Testis (tissue), 2 donors: ENCODE measurements at regions not wholly inside any gene's neighbourhood (a gene's known extent, or its start where the extent isn't known, plus 50 kb on each side); places are given as distances from the start of the nearest gene placed in this dataset.

Source experiments
- CTCF ChIP-seq, 3 experiments: fragments of 450-650 bp in 2 of 3; fragments of 200-600 bp in 1 of 3; sonication (generic) in 1 of 3; IDR thresholded peaks; one replicate each; pipeline ENCODE4 v1.5.1; 2016 to 2019; ENCODE audit warnings: antibody characterized with exemption in 3 of 3, mild to moderate bottlenecking in 2 of 3, moderate library complexity in 1 of 3
- POLR2A ChIP-seq: fragments of 450-650 bp; IDR thresholded peaks from one replicate; pipeline ENCODE4 v1.6.1; 2017; ENCODE audit warnings: antibody characterized with exemption, mild to moderate bottlenecking, moderate library complexity

- no peak for TF ChIP-seq CTCF (IDR thresholded peaks at IDR 0.05)
- no peak for TF ChIP-seq POLR2A
These were observed 69.2 kb downstream of the ISG20 start for GRCh38 chr15:88707771-88708654.
